ENCODE measurements at regions not wholly inside any gene's neighbourhood (a gene's known extent, or its start where the extent isn't known, plus 50 kb on each side); places are given as distances from the start of the nearest gene placed in this dataset.

GRCh38 chr2:185899366-185899765 lies 160.8 kb downstream of the FSIP2 start:
- Histone ChIP-seq H3K27me3 (no peaks in the 10 kb centered on the region), H3K27ac (no peak overlapping the region), H3K4me3 (no peak overlapping the region), H3K36me3 (no peaks in the 10 kb centered on the region), H3K4me1 (no peaks in the 10 kb centered on the region), H3K9me3 (no peaks in the 10 kb centered on the region)
- 92% methylated on average over 1 of the region's 1 CpG for WGBS
- TF ChIP-seq POLR2AphosphoS5 (IDR thresholded peaks at IDR 0.05) = no peak
- TF ChIP-seq POLR2A (IDR thresholded peaks at IDR 0.05) = no peak
- TF ChIP-seq EP300 (IDR thresholded peaks at IDR 0.05) = no peak
- no peak for TF ChIP-seq CTCF (IDR thresholded peaks at IDR 0.05)
- no peak for DNase-seq (ENCODE audit: low spot score in 2 of 2)

GRCh38 chr2:185919155-185919554 lies 180.6 kb downstream of the FSIP2 start:
- WGBS = 52% methylated on average over 1 of the region's 1 CpG
- Histone ChIP-seq H3K27me3 (no peaks in the 10 kb centered on the region), H3K9me3 (no peaks in the 10 kb centered on the region), H3K4me3 (no peak overlapping the region), H3K27ac (no peak overlapping the region), H3K36me3 (no peaks in the 10 kb centered on the region), H3K4me1 (no peaks in the 10 kb centered on the region)
- no peak for TF ChIP-seq POLR2AphosphoS5 (IDR thresholded peaks at IDR 0.05)
- TF ChIP-seq POLR2A (IDR thresholded peaks at IDR 0.05) = no peak
- TF ChIP-seq CTCF (IDR thresholded peaks at IDR 0.05) = no peak
- TF ChIP-seq EP300 (IDR thresholded peaks at IDR 0.05) = no peak
- no peak for DNase-seq (ENCODE audit: low spot score in 2 of 2)

GRCh38 chr2:185921048-185921756 lies 182.6 kb downstream of the FSIP2 start:
- TF ChIP-seq CTCF (IDR thresholded peaks at IDR 0.05) = no peak
- no peak for TF ChIP-seq POLR2A (IDR thresholded peaks at IDR 0.05)
- no peak for TF ChIP-seq EP300 (IDR thresholded peaks at IDR 0.05)
- TF ChIP-seq POLR2AphosphoS5 (IDR thresholded peaks at IDR 0.05) = no peak
- Histone ChIP-seq H3K4me3 (no peak overlapping the region), H3K36me3 (no peaks in the 10 kb centered on the region), H3K27me3 (no peaks in the 10 kb centered on the region), H3K9me3 (no peaks in the 10 kb centered on the region), H3K27ac (no peak overlapping the region), H3K4me1 (no peaks in the 10 kb centered on the region)
- DNase-seq (ENCODE audit: low spot score in 2 of 2) = no peak
- WGBS = 94% methylated on average over 3 of the region's 3 CpGs

GRCh38 chr2:185934232-185934631 lies 195.6 kb downstream of the FSIP2 start:
- Histone ChIP-seq H3K27ac (no peak overlapping the region), H3K9me3 (peaks cover 9% of the 10 kb centered on the region), H3K4me1 (no peaks in the 10 kb centered on the region), H3K4me3 (no peak overlapping the region), H3K36me3 (no peaks in the 10 kb centered on the region), H3K27me3 (no peaks in the 10 kb centered on the region)
- WGBS = 64% methylated on average over 2 of the region's 2 CpGs
- DNase-seq (ENCODE audit: low spot score in 2 of 2) = no peak
- TF ChIP-seq CTCF (IDR thresholded peaks at IDR 0.05) = no peak
- no peak for TF ChIP-seq POLR2A (IDR thresholded peaks at IDR 0.05)
- no peak for TF ChIP-seq POLR2AphosphoS5 (IDR thresholded peaks at IDR 0.05)
- TF ChIP-seq EP300 (IDR thresholded peaks at IDR 0.05) = no peak

- no peaks in the 10 kb centered on the region for H3K27me3 ChIP-seq
- H3K27ac ChIP-seq = no peak overlapping the region
- no peak for TF ChIP-seq CTCF (IDR thresholded peaks at IDR 0.05)
- no peak for TF ChIP-seq EP300 (IDR thresholded peaks at IDR 0.05)
- no peak for TF ChIP-seq POLR2A (IDR thresholded peaks at IDR 0.05)
- TF ChIP-seq POLR2AphosphoS5 (IDR thresholded peaks at IDR 0.05) = no peak
- H3K4me1 ChIP-seq = no peaks in the 10 kb centered on the region
- H3K9me3 ChIP-seq = peaks cover 11% of the 10 kb centered on the region
- no peak overlapping the region for H3K4me3 ChIP-seq
- H3K36me3 ChIP-seq = no peaks in the 10 kb centered on the region
- DNase-seq (ENCODE audit: low spot score in 2 of 2) = no peak
Observed at GRCh38 chr2:185939858-185940257, 201.3 kb downstream of the FSIP2 start.
